Spleen (tissue), 7 donors: ENCODE measurements at regions not wholly inside any gene's neighbourhood (a gene's known extent, or its start where the extent isn't known, plus 50 kb on each side); places are given as distances from the start of the nearest gene placed in this dataset.

Experiments used
- POLR2A ChIP-seq, 3 donors: fragments of 450-650 bp; IDR thresholded peaks; one replicate each; pipeline ENCODE4 v1.5.1; 2017; ENCODE audit warnings: antibody characterized with exemption in 3 of 3, mild to moderate bottlenecking in 1 of 3
- TF ChIP-seq, protein P1 (sequence below), 11 experiments: fragments of 200-600 bp in 7 of 11; fragments of 450-650 bp in 4 of 11; sonication (generic) in 4 of 11; IDR thresholded peaks in 8 of 11; conservative IDR thresholded peaks in 3 of 11; 1 replicate in 7 of 11; 2 replicates in 4 of 11; pipeline versions ENCODE4 v1.4.0 to v1.8.0; 2016 to 2021; ENCODE audit warnings: antibody characterized with exemption in 11 of 11, inconsistent platforms in 4 of 11, mild to moderate bottlenecking in 1 of 11
- donor health status: DM: no; HTN: no; CAD: no; lungs with moderate emphysema.
- donor health status: DM: no; HTN: no; CAD: no.
- donor health status: DM: no; HTN: no; CAD: no.

DNA sequence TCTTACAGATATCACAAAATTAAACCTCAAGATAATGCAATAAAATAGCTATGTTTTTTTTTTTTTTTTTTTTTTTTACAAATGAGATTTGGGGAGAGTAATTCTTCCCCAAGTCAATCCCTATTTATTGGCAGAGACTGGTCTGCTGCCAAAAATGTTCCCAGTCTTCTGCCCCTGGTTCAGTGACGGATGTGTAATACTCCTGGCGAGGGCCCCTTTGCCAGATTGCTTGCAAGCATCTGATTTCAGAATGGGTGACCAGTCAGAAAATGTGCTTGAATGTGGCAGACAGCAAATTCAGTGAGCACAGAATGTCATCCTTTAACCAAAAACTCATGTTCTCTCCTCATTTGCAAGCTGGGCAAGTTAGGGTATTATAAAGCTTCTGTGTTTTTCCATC lies 363.8 kb upstream of the MTNR1B start:
- TF ChIP-seq, protein P1, sequence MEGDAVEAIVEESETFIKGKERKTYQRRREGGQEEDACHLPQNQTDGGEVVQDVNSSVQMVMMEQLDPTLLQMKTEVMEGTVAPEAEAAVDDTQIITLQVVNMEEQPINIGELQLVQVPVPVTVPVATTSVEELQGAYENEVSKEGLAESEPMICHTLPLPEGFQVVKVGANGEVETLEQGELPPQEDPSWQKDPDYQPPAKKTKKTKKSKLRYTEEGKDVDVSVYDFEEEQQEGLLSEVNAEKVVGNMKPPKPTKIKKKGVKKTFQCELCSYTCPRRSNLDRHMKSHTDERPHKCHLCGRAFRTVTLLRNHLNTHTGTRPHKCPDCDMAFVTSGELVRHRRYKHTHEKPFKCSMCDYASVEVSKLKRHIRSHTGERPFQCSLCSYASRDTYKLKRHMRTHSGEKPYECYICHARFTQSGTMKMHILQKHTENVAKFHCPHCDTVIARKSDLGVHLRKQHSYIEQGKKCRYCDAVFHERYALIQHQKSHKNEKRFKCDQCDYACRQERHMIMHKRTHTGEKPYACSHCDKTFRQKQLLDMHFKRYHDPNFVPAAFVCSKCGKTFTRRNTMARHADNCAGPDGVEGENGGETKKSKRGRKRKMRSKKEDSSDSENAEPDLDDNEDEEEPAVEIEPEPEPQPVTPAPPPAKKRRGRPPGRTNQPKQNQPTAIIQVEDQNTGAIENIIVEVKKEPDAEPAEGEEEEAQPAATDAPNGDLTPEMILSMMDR (IDR thresholded peaks at IDR 0.05 in 8 of 11, conservative IDR thresholded peaks at IDR 0.05 in 3 of 11), result no peak
- TF ChIP-seq POLR2A (IDR thresholded peaks at IDR 0.05), result no peak
